GM23248 (cell line): ENCODE measurements at regions not wholly inside any gene's neighbourhood (a gene's known extent, or its start where the extent isn't known, plus 50 kb on each side); places are given as distances from the start of the nearest gene placed in this dataset.
"Not testable (repeated sequence)": the region's sequence is repeated elsewhere in the genome, so short reads cannot be mapped to it uniquely, and the experiment has no call there.

ENCODE experiments used
- EZH2 ChIP-seq: fragments of 200-600 bp; sonication (generic); IDR thresholded peaks from 2 replicates; pipeline ENCODE4 v1.6.1; 2018; ENCODE audit warnings: antibody characterized with exemption, mild to moderate bottlenecking; ENCODE audit not compliant: insufficient read depth, poor library complexity, severe bottlenecking
- EZH2phosphoT487 ChIP-seq: fragments of 200-600 bp; sonication (generic); IDR thresholded peaks from 2 replicates; pipeline ENCODE4 v1.6.1; 2018; ENCODE audit warnings: antibody characterized with exemption, moderate library complexity, mild to moderate bottlenecking, low read depth; ENCODE audit not compliant: insufficient read depth

DNA sequence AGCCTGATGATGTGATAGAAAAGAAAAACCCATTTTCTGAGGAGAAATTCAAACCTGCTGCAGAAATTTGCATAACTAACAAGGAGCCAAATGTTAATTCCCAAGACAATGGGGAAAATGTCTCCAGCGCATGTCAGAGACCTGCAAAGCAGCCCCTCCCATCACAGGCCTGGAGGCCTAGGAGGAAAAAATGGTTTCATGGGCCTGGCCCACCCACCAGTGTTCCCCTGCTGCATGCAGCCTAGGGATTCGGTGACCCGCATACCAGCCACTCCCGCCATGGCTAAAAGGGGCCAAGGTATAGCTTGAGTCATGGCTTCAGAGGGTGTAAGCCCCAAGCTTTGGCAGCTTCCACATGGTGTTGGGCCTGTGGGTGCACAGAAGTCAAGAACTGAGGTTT lies 147.7 kb upstream of the SLC24A3 start:
- TF ChIP-seq EZH2, EZH2phosphoT487: not testable (repeated sequence)
